Stromal cell of bone marrow (primary cell): ENCODE measurements at regions not wholly inside any gene's neighbourhood (a gene's known extent, or its start where the extent isn't known, plus 50 kb on each side); places are given as distances from the start of the nearest gene placed in this dataset.

Experiments
- DNase-seq: peaks from one replicate; pipeline ENCODE4 v3.0.0-alpha.2; 2012; ENCODE audit warnings: low read depth

DNA sequence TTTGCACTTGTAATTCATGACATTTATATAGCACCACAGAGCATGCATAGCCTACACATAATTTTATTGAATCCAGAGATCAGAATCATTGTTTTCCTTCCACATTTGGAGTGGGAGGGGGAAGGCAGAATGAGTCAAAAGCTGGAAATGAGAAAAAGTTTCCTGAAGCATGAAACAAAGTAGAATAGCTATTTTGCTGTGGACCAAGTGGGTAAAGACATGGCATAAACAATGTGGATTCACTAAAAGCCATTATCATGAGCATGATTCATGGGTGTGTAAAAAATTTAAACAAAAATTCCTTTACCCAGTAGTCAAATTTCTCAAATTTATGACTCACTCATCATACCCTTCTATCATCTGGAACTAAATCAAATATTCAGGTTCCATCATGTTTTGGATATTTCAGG is 97.9 kb downstream of the YIPF5 start:
- peak; percentile 31 for DNase-seq

DNA sequence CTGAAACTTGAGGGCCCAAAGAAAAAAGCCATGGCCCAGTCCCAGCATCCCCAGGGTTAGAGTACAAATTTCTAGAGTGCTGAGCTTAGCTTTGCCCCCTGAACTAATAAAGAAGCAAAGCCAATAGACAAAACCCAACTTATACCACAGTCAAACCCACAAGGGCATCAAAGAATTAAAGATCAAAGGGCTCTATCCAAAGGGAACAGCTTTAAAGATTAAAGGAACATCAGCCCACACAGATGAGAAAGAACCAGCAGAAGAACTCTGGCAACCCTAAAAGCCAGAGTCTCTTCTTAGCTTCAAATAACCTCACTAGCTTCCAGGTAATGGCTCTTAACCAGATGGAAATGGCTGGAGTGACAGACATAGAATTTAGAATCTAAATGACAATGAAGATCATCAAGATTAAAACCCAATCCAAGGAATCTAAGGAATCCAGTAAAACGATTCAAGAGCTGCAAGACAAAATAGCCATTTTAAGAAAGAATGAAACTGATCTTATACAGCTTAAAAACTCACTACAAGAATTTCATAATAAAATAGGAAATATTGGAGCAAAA is 93.9 kb downstream of the YIPF5 start:
- DNase-seq = no peak

DNA sequence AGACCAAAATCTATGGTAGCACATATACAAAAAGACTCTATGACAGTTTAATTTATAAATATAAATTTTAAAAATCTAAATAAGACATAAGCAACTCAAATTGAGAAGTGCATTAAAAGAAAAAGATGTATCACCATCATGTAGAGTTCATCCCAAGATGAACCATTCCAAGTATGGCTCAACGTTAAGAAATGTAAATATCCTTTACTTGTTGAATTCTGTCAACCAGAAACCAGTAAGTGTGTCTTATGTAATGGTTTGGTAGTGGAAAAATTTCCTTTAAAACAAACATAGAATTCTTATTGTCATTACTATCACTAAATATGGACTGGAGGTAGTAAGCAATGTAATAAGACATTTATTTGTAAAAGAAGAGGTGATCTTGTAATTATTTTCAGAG is 87.3 kb downstream of the YIPF5 start:
- no peak for DNase-seq

DNA sequence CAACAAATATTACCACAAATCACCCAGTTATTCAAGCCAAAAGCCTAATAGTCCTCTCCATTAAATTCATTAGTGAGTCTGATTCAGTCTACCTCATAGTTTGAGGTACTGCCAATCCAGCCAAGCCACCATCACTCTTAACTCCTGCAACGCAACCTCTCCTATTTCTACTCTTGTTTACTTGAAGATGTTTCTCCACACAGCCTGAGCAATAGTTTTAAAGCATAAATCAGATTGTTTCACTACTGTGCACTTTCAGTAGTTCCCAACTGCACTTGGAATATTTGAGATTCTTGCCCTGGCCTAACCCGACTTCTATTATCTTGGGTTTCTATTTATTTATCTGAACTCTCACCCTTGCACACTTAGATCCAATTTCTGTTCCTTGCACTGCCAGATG is 85.5 kb downstream of the YIPF5 start:
- DNase-seq = no peak

DNA sequence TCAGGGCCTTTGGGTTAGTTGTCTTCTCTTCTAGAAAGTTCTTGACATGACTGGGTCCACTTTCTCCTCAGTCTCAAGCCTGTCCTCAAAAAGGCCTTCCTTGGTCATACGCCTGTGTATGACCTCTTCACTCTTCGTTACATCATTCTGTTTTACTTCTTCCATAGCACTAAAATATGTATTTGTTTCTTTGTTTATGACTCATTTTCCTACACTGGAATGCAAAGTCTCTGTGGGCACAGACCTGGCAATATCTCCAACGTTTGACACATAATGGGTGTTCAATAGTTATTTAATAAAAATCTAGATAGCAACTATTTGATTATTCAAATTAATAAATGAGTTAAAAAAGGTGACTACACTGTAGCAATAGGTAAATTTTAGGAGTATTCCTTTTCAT is 85.1 kb downstream of the YIPF5 start:
- no peak for DNase-seq

DNA sequence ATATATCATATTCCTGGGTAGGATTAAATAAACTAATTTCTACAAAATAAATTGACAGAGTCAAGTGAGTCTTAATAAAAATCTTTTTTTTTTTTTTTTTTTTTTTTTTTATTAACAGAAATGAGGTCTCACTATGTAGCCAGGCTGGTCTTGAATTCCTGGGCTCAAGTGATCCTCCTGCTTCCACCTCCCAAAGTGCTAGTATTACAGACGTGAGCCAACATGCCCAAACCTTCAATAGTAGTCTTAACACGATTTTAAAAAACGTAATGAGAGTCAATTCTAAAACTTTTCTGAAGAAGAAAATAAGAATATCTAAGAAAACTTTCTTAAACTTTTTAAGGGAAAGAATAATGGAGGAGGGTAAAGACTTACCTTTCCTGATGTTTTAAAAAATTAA is 84.2 kb downstream of the YIPF5 start:
- DNase-seq = no peak

DNA sequence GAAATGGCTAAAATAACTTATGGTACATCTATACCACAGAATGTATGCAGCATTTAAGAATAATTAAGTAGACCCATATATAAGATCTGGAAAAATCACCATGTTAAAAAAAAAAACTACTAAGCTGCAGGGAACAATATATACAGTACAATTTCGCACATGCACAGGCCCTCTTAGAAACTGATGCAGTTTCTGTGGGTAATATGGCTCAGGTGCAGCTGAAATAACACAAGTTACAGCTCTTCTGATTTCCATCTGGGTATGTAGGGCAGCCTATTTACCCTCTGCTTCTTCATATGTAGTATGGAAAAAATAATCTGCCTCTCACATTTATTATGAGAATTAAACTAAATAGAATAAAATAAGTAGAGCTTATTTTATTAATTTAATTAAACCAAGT is 82.9 kb downstream of the YIPF5 start:
- DNase-seq = no peak

DNA sequence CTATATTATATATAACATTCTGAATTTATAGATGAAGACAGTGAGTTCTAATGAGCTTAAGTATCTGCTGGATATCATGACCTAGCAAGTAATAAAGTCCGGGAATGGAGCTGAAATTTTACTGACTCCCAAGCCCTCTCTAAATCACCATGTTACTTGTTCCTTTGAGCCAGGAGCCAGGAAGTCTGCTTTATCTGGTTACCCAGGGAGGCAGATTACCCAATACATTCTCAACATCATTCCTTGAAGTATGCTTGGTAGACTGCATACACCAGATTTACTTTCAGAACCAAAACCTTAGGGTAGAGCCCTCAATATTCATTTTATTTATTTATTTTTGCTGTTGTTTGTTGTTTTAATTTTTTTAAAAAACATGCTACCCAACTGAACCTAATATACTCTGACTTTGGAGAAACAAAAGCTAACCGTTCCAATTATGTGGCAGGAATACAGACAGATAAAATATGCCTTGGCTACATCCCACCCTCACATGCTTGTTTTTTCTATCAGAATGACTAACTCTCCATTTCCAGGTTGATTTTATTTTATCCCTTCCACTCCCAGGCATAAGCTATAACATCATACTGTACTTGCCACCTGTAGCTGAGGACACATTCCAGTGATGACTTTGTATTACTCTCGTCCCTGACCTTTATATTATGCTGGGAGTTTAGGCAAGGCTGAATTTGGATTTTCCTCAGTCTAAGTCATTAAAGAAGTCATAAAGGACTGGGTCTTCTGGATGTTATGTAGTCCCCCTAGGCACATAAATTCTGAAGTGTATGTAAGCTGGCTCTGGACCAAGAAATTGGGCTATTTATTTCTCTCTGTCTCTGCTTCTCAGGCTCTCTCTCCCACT is 82.0 kb downstream of the YIPF5 start:
- no peak for DNase-seq

DNA sequence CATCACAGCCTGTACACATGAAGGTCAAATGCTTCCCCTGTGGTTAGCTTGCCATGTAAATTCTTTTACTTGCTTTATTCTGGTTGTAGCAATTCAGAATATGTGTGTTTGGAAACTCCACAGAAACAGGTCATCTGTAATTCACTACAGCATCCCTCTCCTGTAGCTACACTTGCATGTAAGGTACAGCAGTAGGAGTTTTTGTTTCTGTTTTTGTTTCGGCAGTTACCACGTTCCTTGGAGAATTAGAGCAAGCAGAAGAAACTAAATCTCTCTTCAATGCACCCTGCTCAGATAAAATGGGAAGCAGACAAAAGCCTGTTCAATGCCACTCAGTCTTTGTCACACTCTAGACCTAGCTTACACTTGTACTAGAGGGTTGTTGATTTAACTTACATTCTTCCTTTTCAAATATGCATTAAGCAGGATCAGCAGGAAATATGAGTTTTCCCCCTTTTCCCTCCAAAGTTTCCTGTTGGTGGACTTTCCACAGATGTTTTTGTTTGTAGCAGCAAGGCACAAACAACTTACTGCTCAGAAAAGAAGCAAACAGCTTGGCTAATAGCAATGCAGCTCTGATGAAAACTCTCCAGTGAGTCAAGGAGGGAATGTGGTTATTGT is 80.9 kb downstream of the YIPF5 start:
- DNase-seq = no peak

DNA sequence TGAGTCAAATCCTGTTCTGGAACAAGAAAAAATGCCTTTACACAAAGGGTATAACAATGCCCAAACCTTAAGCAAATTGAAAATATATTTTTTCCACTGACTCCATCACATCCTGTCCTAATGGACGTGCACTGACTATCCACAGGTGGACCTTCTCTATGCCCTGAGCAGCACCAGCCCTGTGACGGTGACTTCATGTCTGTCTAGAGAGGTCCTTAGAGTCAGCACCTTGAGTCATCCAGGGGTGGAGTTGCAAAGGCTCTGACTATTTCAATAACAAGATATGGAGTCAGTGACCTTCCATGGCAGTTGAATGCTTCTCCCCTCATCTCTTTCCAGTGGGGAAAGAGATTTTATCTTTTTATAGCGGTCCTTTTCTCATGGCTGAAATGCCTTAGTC is 78.0 kb downstream of the YIPF5 start:
- DNase-seq = no peak

DNA sequence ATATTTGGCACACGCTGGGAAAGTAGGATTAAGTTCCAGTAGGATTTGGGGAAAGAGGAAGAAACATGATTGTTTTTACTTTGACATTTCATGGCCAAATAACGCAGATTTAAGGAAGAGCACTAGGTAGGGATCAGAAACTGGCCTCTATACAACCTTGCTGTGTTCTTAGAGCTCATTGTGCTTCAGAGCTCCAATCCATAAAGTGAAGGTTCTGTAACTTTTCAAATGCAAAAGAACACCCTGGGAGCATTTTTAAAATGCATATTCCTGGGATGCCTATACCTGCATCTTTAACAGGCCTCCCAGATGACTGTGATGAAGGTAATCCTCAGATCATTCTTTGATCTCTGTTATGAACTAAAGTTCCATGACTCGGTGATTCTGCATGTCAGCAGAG is 77.1 kb downstream of the YIPF5 start:
- DNase-seq = no peak

DNA sequence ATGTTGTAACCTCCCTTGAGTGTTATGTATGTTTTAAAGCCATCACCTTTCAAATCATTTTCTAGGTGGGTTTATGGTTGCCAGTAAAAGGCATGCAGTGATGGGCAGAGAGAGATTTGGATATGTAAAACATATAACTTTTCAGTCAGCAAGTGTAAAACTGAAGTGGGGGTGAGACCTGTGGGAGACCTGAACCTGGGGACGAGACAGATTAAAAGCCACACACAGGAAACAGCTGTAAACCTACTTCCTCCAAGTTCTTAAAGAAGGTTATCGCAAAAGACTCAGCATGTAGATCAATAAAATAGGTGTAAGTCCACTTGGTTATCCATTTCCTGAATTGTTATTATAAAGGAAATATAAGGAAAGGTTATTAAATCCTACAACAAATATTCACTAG is 76.6 kb downstream of the YIPF5 start:
- DNase-seq = no peak

DNA sequence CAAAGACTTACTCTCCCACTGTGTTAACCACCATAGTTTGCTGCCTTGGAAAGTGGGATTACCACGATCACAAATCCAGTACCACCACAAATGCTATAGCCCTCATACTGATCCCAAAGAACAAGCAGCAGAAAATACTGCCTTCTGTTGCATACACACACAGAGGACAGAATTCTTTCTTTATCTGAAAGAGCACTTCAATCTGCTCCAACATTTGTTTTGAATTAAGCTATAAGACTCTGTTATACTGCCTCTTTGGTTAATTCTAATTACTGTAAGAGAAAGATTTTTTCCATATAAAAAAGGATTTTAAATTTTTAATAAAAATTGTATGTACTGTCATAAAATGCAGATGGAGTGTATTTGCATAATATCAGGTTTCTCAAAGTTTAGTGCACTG is 69.8 kb downstream of the YIPF5 start:
- no peak for DNase-seq

DNA sequence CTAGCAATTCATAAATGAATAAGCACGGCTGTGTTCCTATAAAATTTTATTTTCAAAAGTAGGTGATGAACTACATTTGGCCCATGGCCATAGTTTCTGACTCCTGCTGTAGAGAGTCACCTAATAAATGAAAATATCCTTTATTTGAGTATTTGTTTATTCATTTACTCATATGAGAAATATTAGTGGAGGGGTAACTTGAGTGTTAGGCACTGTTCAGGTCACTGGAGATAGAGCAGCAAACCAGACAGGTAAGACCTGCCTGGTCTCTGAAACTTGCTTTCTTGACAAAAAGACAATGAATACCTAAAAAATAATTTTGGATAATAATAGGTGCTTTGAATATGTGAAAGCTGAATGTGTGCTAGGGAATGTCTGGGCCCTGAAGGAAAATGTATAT is 68.8 kb downstream of the YIPF5 start:
- DNase-seq = no peak

DNA sequence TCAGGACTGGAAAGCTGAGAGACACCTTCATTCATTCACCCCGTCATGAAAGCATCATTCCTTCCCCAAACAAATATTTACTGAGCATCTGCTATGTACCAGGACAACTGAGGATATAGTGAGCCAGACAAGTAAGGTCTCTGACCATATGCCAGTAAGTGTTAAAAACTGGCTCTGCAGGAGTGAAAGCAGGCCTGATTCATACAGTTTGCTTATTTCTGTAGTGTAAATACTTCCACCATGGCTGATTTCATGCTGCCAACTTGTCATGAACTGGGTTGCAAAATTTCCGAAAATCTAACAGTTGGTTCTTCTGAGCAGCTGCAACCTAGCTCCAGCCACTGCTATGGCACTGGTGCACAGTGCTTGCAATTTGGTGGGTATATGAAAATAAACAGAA is 68.1 kb downstream of the YIPF5 start:
- no peak for DNase-seq

DNA sequence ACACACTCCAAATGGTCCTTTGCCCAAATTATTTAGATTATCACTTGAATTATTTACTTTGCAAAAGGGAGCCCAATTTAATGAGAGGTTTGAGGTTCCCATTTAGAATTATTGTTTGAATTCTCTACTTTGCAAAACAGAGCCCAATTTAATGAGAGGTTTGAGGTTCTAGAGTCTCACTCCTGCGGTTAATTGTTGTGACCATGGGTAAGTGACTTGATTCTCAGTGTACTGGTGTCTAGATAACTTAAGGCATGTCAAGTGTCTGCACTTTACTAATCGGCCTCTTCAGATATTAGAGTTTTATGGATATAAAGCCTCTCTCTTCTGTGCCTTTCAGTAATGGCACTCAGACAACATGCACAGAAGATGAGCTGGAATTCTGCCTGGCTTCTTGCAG is 67.5 kb downstream of the YIPF5 start:
- DNase-seq = no peak

DNA sequence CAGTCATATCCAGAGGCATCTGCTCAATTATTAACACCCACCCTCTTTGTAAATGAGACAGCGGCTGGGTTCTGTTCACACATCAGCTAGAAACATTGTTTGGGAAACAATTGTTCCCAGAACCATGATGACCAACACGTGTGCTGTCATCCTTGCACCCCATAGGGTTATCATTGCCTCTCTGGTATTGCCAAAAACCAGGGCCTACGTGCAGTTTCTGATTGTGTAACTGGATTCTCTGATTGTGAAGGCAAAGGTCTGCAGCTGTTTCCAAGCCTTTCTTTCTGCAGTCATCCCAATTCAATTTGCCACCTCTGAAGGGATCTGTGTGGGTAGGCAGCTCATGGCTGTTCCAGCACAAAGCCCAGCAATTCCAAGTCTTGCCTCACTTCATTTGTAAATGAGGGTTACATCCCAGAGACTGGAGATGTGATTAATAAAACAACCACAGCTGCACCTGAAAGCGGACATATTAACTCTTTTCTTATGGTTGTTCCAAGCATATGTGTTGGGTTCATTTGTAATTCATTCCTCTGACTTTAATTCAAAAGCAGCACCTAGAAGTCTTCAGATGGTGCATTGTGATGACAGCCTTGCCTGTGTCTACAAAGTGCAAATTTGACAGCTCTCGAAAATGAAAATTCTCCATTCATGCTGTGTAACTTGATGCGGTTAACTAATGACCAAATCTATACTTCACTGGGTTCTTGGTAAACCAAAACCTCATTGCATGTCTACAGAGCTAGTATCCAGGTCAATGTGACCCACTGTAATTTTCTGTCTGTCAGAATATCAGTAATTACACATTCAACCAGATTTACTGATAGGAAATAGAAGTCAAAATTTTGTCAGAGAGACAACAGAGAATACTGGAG is 66.6 kb downstream of the YIPF5 start:
- DNase-seq = no peak

DNA sequence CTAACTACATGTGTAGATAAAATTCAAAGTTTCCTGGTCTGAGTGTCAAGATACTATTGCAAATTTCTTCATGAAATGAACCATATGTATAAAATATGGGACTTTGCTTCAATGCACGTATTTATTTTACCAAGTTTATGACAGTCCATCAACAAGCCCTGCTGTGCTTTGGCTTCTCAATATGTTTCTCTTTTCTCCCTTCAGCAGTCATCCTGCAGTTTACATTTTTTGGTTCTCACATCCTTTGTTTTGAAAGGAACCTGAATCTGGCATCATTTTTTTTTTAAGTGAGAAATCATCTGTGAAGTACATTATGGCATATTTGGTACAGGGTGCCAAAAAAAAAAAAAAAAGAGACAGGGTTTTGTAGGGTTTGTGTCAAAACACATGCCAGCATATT is 65.1 kb downstream of the YIPF5 start:
- no peak for DNase-seq

DNA sequence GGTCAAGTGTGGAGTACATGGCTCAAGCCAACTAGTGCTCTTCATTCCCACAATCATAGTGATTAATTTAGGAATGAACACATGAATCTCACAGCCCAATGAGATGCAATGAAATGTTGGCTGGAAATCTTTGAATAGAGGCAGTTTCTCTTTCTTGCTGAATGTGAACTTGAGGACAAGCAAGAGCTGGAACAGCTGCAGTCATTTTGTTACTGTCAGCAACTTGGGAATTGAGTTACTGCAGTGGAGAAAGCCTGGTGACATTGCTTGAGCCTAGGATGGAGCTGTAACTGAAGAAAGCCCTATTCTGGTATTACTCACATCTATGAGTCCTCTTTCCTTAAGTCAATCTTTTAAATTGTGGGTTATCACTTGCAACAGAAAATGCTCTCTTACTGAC is 62.3 kb downstream of the YIPF5 start:
- no peak for DNase-seq
